Stimulated activated naive CD4-positive, alpha-beta T cell treated with Interleukin-2 at 50 U/mL for 16 hours (primary cell): ENCODE measurements at regions not wholly inside any gene's neighbourhood (a gene's known extent, or its start where the extent isn't known, plus 50 kb on each side); places are given as distances from the start of the nearest gene placed in this dataset.

Source experiments
- DNase-seq: peaks from one replicate; lab custom pipeline; 2025; lab: John Stamatoyannopoulos, UW

DNA sequence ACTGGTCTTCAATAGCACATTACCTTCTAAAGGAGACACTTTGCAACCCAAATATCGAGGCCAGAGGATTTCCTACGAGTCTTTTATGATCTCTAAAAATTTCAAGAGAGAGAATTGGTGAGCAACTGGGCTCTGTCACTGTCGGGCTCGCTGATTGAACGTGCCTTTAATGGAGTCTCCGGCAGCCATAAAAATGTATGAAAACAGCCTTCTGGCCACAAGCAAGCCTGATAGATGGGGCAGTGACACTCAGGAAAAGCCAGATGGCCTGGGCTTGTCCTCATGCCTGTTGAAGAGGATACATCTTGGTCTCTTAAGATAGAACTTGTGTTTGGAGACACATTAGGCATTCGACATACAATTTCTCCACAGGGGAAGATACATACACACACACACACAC is 419.5 kb upstream of the PROK2 start:
- no peak for DNase-seq

DNA sequence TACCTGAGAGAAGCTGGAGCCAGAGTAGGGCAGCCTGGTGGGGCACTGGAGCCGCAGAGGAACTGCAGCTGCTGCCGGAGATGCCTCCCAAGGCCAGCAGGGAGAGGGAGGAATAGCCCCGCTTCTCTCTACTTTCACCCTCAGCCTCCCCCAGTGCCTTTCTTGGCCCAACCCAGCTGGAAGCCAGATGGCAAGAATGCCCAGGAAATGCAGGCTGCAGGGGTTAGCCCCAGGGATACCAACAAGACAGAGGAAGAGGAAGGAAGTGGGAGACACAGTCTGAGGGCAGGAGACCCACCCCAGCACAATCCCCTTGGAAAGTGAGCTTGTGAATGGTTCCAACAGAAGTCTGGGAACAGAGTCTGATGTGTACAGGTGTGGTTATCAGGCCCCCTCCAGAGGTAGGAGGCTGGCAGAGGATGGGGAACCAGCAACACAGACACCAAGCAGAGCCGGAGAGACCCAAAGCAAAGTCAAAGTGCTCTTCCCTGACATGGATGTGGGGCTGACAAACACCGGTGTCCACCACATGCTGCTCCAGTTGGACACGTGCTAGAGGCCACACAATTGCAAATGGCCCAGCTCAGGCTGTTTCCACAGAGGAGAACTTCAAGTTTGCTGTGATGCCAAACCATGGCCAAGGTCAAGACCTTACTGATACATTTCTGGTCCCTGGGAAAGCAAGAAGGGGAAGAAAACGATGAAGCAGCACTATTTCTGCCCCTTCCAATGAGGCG is 418.8 kb upstream of the PROK2 start:
- DNase-seq: no peak

DNA sequence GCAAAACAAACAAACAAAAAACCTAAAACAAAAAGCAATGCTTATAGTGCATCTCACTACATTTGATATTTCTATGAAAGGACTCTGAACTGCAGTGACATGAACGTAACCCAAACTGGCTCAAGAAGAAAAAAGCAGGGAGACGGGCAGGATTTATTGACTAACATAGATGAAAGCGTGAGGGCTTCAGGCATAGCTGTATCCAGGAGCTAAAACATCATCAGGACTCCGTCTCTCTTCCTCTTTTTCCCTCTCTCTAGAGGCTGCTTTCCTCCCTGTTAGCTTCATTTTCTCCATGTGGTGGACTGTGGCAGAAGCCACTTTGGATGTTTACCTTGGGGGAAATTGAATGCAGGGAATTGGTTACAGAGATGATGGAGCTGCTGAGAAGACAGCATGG is 418.2 kb upstream of the PROK2 start:
- DNase-seq: no peak

GRCh38 chr3:72200332-72200731 is 415.4 kb upstream of the PROK2 start:
- DNase-seq: no peak

- DNase-seq: no peak
These were observed 414.6 kb upstream of the PROK2 start for GRCh38 chr3:72199530-72199929.

DNA sequence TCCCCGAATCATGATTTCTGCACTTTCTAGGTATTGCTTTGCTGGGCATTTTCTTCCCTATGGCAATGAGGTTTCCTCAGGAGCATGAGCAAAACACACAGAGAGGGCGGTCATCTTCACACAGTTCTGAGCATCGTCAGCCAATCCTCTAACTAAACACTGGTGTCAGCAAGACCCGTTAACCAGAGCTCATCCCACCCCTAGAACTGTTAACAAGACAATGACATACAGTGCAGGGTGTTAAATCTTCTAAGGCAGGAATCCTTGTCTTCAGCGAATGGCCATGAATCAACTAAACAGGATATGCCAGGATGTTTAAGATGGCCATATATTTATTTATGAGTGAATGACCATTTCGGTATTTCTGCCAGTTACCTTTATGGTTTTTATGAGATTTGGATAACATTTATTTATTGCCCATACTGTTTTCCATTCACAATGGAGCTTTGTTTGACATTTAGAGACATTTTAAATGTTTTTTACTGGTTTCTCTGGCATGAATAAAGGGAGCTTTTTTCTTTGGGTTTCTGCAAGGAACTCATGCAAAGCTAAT is 411.5 kb upstream of the PROK2 start:
- no peak for DNase-seq

DNA sequence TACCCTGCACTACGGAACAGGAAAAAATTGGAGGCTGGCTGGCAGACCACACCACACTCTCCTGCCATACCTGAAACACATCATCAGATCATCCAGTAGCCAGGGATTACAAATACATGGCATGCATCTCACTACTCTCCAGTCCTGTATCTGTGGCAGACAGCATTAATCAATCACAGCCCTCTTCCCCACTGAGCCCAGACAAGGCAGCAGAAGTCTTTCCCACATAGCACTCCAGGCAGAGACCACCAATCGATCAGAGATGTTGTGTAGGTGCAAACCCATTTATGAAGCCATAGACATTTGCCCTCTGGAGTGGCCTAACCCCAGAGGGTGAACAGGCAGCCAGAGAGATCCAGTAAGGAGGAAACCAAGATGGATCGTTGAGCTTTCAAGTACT is 410.9 kb upstream of the PROK2 start:
- DNase-seq: no peak

DNA sequence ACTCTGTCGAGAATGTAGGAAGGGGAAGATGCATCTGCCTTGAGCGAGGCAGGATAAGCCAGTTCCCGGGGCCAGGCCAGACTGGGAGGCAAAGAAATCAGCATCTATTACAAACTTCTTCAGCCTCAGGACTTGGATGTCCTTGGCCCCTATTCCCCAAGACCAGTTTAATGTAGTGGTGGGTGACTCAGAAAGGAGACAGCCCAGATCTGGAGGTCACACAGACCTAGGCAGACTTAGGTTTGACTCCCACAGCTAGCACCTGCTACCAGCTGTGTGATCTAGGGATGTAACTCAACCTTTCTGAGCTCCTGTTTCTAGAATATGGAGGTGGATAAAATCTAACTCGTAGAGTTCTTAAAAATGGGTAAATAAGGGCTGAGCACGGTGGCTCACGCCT is 409.5 kb upstream of the PROK2 start:
- no peak for DNase-seq

DNA sequence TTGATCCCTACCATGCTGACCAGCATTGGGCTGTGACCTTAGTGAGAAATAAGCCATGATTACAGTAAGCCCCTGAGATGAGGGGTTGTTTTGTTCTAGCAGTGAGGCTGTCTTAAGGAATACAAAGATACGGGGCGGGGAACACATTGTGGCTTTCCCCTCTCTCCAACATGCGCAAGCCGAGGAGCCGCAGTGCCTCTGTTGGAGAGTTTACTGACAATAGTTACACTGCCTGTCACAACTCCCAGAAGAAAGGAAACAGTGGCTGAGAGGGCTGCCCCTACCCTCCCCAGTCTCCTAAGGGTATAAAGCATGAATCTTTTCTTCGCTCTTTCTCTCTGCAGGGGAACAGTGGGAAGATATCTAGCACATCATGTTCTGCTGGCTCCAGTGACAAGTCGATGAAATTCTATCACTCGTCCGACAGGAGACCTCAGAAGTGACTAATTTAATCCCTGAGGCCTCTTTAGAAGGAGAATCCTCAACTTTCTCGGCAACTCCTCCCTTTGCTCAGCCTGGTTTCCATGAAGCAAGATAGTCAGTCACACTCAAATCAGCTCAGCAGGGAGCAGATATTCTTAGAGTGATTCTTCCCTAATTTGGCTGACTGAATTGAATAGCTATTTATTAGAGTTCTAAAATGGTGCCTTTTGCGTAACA is 409.0 kb upstream of the PROK2 start:
- DNase-seq: no peak

- DNase-seq: no peak
These were observed 407.6 kb upstream of the PROK2 start for GRCh38 chr3:72192572-72192971.

DNA sequence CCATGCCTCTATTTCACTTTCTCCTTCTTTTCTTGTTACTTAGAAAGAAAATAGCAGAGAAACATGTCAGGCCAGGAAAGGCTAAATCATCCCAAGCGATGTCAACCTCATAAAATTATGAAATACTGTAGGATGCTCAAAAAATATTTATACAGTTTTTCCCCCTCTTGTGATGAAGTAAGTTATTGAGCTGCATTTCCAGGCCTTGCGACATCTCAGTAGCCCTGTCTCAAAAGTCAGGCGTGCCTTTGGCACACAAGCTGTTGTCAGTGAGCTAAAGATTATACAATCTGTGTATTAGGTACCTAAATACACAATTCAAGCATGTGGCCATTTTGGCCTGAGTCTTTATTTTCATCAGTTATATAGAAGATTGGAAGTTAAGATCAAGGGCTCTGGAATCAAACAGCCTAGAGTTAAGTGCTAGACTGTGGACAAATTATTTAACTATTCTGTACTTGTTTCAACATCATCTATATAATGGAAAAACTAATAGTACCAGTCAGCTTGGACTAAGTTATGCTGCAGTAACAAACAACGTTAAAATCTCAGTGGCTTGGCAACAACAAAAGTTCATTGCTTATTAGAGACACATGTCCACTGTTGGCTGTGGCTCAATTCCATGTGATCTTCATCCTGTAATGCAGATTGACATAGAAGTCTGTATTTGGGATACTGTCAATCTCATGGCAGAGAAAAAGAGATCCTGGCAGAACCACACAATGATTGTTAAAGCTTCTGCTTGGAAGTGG is 406.4 kb upstream of the PROK2 start:
- DNase-seq: no peak

DNA sequence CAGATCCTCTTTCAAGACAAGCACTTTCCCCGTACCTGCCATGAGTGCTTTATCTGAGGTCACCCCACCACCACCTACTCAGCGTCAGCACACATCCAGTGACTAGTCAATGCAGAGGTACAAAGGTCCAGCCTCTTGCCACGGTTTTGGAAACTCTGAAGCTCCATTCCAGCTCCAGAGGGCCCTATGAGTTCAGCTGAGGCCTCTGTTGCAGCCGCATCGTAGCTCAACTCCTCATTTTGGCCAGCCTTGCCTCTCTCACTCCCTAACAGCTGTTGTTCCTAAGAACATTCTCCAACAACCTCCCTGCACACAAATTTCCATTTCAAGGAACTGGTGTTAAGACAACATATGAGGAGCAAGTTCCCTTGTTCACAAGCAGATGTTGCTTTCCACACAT is 405.1 kb upstream of the PROK2 start:
- DNase-seq: no peak

DNA sequence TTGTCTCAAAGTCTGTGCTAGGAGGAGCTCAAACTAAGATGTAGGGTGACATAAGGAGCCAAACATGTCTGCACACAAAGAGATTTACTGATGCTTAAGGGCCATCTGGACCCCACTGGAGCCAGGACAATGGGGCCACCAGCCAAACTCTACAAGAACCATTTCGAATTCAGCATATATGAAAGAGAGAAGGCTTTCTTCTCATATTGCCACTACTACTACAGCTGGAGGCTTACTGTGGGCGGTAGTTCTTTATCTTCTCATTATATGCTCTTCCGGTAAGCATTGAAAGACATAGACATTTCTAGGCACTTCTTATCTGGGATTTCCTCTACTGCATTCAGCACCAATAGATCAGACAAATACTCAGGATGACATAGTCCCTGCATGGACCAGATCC is 404.4 kb upstream of the PROK2 start:
- no peak for DNase-seq

GRCh38 chr3:72188536-72188935 is 403.6 kb upstream of the PROK2 start:
- DNase-seq: no peak

DNA sequence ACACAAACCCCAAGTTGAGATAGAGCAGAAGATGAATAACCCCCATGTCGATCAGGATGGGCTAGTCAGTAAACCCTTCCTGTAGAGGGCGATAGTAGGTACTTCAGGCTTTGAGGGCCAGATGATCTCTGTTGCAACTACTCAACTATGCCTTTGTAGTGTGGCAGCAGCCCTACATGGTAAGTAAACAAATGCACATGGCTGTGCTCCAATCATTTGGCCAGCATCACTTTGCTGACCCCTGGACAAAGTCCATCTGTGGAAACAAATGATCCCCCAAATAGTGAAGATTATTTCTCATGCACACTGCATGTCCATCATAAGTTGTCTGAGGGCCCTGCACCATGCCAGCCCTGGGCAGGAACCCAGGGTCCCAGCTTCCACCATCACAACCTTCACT is 402.2 kb upstream of the PROK2 start:
- no peak for DNase-seq

DNA sequence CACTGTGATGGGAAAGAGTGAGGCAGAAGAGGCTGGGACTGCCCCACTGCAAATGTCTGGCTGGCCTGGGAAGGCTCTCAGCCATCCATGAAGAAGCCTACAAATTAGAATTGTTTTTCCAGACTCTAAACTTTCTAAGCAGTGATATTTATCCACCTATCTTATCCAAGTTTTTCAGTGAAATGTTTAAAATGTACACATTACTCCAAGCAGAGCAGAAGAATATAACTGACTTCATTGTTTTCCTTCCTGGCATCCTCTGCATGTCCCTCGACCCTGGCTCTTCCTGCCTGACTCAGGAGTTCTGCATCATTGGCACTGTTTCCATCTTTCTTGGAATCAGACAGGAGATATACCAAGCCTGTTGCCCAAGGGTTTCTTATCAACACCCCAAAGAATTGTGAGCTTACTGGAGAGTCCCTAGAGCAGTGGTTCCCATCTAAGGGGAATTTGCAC is 401.5 kb upstream of the PROK2 start:
- no peak for DNase-seq

- peak; percentile 19 for DNase-seq
These were observed 400.8 kb upstream of the PROK2 start for GRCh38 chr3:72185549-72186399.

DNA sequence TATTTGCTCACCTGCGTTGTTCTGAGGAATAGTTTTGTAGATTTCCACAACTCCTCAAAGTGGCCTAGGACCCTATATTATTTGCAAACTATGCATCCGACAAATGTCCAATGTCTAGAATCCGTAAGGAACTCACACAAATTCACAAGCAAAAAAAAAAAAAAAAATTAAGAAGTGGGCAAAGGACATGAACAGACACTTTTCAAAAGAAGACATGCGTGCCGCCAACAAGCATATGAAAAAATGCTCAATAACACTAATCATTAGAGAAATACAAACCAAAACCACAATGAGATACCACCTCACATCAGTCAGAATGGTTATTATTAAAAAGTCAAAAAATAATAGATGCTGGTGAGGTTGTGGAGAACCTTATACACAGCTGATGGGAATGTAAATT is 398.5 kb upstream of the PROK2 start:
- DNase-seq: no peak

DNA sequence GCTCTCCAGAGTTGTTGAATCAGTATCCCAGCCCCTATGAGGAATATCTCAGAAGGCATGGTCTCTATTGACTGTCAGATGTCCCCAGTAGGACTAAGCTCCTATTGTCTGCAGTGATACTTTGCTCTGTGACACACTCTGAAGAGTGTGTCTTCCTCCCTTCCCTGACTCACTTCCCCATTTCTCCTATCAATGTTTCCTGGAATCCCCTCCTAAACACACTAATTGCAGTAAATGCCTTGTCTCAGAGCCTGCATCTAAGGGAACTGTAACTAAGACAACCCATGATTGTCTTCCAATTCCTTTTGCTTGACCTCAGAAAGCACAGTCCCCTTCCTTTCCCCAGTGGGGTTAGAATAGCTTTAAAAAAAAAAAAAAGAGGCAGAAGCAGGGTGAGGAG is 397.3 kb upstream of the PROK2 start:
- no peak for DNase-seq

DNA sequence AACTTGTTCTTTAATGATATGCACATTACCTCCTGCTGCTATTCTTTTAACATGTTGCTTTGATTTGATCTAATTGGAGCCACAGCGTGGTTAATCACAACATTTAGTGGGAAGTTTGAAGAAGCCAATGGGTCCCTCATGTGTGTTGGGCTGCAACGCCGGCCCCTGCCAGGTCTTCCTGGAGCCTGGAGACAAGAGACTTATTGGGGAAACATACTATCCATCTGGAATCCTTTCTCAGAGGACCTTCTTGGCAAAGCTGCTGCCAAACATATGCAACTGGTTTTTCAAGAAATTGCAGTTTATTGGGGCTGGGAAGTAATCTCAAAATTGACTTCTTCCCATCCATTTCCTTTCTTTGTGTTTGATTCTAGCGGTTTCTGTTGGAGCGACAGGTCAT is 396.3 kb upstream of the PROK2 start:
- no peak for DNase-seq

DNA sequence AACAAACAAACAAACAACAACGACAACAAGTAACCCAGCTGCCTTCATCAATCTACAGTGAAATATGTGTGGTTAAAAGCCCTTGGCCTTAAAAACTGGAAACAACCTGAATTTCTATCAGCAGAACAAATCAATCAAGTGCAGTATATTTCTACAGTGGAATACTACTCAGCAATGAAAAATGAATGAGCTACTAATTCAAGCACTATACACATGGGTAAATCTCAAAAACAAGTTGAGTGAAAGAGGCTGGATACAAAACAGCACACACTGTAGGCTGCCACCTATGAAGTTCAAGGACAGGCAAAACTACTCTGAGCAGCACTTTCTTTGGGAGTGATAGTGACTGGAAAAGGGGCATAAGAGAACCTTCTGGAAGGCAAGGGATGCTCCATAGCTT is 395.5 kb upstream of the PROK2 start:
- no peak for DNase-seq

GRCh38 chr3:72179107-72179464 is 394.1 kb upstream of the PROK2 start:
- no peak for DNase-seq
